D721Med (cell line): ENCODE measurements at regions not wholly inside any gene's neighbourhood (a gene's known extent, or its start where the extent isn't known, plus 50 kb on each side); places are given as distances from the start of the nearest gene placed in this dataset.

Source experiments
- DNase-seq: peaks from one replicate; pipeline ENCODE4 v3.0.0; 2011; ENCODE audit warnings: low spot score; ENCODE audit not compliant: insufficient read length
- FAIRE-seq: peaks from 2 replicates; lab custom pipeline; 2011; peaks lifted over from hg19 to GRCh38; lab: Jason Lieb, UNC
- CTCF ChIP-seq: IDR thresholded peaks from 2 replicates; pipeline ENCODE4 v1.5.1; 2012; ENCODE audit warnings: mild to moderate bottlenecking, control low read depth; ENCODE audit not compliant: insufficient read depth; ENCODE audit errors: missing control alignments

- no peak for DNase-seq
These were observed 392.6 kb downstream of the RFPL4B start for GRCh38 chr6:112739766-112740165.

GRCh38 chr6:112743323-112743722 lies 396.2 kb downstream of the RFPL4B start:
- TF ChIP-seq CTCF = no peak
- no peak for FAIRE-seq
- DNase-seq = no peak

More at GRCh38 chr6:112739766-112740165, 392.6 kb downstream of the RFPL4B start:
- no peak for TF ChIP-seq CTCF
- no peak for FAIRE-seq

- FAIRE-seq (no peak), DNase-seq (no peak)
- TF ChIP-seq CTCF = no peak
These were observed 397.7 kb downstream of the RFPL4B start for GRCh38 chr6:112744827-112745226.

- FAIRE-seq = no peak
- no peak for DNase-seq
- TF ChIP-seq CTCF = no peak
These were observed 398.6 kb downstream of the RFPL4B start for GRCh38 chr6:112745765-112746164.

- DNase-seq (no peak), FAIRE-seq (no peak)
- TF ChIP-seq CTCF = no peak
These were observed 402.5 kb downstream of the RFPL4B start for GRCh38 chr6:112749673-112750072.

- no peak for DNase-seq
- no peak for TF ChIP-seq CTCF
- FAIRE-seq = no peak
These were observed 405.2 kb downstream of the RFPL4B start for GRCh38 chr6:112752305-112752704.

GRCh38 chr6:112752791-112753190 lies 405.7 kb downstream of the RFPL4B start:
- DNase-seq (no peak), FAIRE-seq (no peak)
- TF ChIP-seq CTCF = no peak
